GM12873 (cell line): ENCODE measurements at regions not wholly inside any gene's neighbourhood (a gene's known extent, or its start where the extent isn't known, plus 50 kb on each side); places are given as distances from the start of the nearest gene placed in this dataset.

Experiments
- TF ChIP-seq, protein P1 (sequence below): IDR thresholded peaks from 2 replicates; pipeline ENCODE4 v1.5.1; 2012; ENCODE audit warnings: low read depth, mild to moderate bottlenecking, moderate library complexity, low read length, control low read depth; ENCODE audit not compliant: insufficient read depth; ENCODE audit errors: missing control alignments

DNA sequence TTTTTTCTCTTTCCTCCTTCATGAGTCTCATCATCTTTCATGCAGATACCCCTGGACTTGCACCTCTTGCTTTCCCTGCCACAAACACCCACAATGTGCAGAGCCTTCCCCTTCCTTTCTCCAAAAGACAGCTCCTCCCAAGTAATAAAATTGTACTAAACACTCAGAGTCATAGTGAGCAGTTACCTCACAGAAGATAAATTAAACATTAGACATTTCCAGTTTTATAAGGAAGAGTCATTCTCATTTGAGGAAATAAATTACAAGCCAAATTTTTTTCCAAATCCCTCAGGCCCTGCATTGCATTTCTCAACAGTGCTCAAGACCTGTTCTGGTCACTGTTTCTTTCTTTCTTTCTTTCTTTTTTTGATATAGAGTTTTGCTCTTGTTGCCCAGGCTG, 131.5 kb downstream of the ATPSCKMT start:
- TF ChIP-seq, protein P1, sequence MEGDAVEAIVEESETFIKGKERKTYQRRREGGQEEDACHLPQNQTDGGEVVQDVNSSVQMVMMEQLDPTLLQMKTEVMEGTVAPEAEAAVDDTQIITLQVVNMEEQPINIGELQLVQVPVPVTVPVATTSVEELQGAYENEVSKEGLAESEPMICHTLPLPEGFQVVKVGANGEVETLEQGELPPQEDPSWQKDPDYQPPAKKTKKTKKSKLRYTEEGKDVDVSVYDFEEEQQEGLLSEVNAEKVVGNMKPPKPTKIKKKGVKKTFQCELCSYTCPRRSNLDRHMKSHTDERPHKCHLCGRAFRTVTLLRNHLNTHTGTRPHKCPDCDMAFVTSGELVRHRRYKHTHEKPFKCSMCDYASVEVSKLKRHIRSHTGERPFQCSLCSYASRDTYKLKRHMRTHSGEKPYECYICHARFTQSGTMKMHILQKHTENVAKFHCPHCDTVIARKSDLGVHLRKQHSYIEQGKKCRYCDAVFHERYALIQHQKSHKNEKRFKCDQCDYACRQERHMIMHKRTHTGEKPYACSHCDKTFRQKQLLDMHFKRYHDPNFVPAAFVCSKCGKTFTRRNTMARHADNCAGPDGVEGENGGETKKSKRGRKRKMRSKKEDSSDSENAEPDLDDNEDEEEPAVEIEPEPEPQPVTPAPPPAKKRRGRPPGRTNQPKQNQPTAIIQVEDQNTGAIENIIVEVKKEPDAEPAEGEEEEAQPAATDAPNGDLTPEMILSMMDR: no peak

DNA sequence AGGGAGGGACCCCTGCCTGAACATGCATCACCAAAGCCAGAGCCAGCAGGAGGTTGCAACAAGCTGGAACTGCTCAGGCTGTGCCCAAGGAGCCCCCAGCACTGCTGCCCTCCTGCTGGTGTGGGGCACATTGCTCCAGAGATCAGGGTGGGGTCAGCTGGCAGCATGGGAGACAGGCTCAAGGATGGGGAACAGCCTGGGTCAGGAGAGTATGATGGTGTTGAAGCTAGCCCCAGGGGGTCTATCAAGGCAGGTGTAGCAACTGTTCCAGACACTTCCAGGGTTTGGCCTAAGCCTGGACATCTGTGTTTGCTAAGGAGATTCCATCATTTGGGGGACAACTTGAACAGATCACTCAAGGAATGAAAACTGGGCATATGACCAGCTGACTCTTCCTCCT, 133.1 kb downstream of the ATPSCKMT start:
- TF ChIP-seq, protein P1: no peak

GRCh38 chr5:10115669-10116068, 134.0 kb downstream of the ATPSCKMT start:
- TF ChIP-seq, protein P1: no peak

DNA sequence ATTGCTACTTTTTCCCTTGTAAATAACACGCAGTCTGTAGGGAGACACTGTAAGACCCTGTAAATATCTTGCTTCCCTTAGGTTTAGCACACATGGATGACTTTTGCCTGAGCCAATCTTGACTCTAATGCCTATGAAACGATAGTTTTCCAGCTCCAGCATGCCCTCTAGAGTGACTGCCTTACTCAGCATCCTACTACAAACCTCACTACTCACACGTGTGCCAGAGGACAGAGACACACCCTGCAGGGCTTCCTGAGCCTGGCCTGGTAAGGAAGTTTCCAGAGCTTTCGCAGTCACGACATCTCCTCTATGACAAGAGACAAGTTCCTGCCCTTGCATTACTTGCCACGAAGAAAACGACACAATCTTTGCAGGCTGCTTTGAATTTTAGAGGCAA, 138.1 kb downstream of the ATPSCKMT start:
- TF ChIP-seq, protein P1: peak; percentile 48

DNA sequence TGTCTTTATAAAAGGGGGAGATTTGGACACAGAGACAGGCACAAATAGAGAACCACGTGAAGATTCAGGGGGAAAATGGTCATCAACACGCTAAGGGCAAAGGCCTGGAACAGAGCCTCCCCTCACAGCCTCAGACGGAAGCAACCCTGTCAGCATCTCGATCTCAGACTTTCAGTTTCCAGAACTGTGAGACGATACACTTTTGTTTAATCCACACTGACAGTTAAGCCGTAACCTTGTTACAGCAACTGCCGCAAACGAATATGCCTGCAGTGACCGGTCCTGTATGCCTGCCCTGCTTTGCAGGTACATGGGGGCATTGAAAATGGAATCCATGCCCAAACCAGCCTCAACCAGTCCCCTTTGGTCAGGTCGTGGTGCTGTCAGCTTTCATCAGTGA, 139.5 kb downstream of the ATPSCKMT start:
- TF ChIP-seq, protein P1: no peak

- TF ChIP-seq, protein P1: no peak
Measured at GRCh38 chr5:10109299-10109698, 140.4 kb downstream of the ATPSCKMT start.

- TF ChIP-seq, protein P1: no peak
Measured at GRCh38 chr5:10106806-10107205, 142.9 kb downstream of the ATPSCKMT start.
